ENCODE measurements at regions not wholly inside any gene's neighbourhood (a gene's known extent, or its start where the extent isn't known, plus 50 kb on each side); places are given as distances from the start of the nearest gene placed in this dataset.

DNA sequence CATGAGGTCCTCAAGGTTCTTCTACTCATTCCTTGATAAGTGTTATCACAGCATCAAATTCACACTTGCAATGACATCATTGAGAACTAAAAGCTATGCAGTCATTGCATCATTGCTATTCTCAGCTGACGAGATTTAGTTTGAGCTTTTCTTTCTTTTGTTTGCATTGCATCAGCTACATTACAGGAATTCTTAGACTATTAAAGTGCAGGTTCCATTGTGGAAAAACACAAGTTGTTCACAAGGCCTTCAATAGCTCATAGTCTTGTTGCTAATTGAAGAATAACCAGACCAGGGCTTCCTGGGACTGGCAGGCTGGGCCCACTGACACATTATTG lies 139.3 kb downstream of the CXCL12 start:
- TF ChIP-seq ISL1 (CRISPR knock-in tag; IDR thresholded peaks at IDR 0.05): peak; percentile 63
- no peak for TF ChIP-seq ZNF565 (CRISPR knock-in tag; conservative IDR thresholded peaks at IDR 0.05; ENCODE audit: low read depth)
- no peak for TF ChIP-seq BACH2 (CRISPR knock-in tag; IDR thresholded peaks at IDR 0.05; ENCODE audit: borderline replicate concordance)
- no peak for ATAC-seq

DNA sequence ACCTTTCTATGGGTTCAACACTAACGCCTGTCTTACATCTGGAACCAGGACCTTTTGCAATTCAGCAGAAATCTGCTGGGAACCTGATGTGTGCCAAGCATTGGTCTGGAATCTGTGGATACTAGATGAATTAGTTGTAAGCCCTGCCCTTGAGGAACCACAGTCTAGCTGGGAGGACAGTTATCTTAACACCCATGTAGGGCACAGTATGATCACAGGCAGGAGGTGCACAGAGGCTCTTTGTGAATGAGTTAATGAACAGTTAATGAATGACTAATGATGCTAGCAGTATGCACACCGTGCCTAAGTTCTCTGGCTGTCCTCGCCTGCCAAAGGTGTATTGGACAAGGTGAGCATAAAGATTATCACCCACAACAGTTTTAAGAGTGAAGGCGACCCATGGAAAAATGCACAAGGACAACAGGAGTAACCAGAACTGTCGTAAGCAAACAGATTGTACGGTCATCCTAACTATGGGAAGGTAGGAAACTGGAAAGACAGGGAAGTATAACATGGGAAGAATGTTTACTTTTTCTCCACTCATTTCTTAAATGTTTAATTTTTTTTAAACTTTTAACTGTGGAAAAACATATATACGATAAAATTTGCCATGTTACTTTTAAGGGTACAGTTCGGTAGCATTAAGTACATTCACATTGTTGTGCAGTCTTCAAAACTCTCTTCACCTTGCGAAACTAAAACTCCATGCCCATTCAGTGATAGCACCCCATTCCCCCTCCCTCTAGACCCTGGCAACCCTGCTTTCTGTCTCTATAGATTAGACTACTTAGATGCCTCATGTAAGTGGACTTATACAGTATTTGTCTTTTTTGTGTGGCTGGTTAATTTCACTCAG lies 139.9 kb downstream of the CXCL12 start:
- no peak for TF ChIP-seq GLIS3 (CRISPR knock-in tag; IDR thresholded peaks at IDR 0.05)
- TF ChIP-seq, protein P1, sequence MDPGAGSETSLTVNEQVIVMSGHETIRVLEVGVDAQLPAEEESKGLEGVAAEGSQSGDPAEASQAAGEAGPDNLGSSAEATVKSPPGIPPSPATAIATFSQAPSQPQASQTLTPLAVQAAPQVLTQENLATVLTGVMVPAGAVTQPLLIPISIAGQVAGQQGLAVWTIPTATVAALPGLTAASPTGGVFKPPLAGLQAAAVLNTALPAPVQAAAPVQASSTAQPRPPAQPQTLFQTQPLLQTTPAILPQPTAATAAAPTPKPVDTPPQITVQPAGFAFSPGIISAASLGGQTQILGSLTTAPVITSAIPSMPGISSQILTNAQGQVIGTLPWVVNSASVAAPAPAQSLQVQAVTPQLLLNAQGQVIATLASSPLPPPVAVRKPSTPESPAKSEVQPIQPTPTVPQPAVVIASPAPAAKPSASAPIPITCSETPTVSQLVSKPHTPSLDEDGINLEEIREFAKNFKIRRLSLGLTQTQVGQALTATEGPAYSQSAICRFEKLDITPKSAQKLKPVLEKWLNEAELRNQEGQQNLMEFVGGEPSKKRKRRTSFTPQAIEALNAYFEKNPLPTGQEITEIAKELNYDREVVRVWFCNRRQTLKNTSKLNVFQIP (CRISPR knock-in tag; IDR thresholded peaks at IDR 0.05; ENCODE audit: borderline replicate concordance, low read depth): no peak
- TF ChIP-seq ESRRG (CRISPR knock-in tag; IDR thresholded peaks at IDR 0.05): no peak
- no peak for TF ChIP-seq ARNTL (CRISPR knock-in tag; IDR thresholded peaks at IDR 0.05; ENCODE audit: borderline replicate concordance, low read depth)
- no peak for TF ChIP-seq ZC3H10 (CRISPR knock-in tag; IDR thresholded peaks at IDR 0.05)
- TF ChIP-seq, protein P2, sequence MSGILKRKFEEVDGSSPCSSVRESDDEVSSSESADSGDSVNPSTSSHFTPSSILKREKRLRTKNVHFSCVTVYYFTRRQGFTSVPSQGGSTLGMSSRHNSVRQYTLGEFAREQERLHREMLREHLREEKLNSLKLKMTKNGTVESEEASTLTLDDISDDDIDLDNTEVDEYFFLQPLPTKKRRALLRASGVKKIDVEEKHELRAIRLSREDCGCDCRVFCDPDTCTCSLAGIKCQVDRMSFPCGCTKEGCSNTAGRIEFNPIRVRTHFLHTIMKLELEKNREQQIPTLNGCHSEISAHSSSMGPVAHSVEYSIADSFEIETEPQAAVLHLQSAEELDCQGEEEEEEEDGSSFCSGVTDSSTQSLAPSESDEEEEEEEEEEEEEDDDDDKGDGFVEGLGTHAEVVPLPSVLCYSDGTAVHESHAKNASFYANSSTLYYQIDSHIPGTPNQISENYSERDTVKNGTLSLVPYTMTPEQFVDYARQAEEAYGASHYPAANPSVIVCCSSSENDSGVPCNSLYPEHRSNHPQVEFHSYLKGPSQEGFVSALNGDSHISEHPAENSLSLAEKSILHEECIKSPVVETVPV (CRISPR knock-in tag; IDR thresholded peaks at IDR 0.05): no peak
- TF ChIP-seq ZNF8 (CRISPR knock-in tag; IDR thresholded peaks at IDR 0.05): no peak
- no peak for TF ChIP-seq BACH2 (CRISPR knock-in tag; IDR thresholded peaks at IDR 0.05; ENCODE audit: borderline replicate concordance)
- TF ChIP-seq, protein P3, sequence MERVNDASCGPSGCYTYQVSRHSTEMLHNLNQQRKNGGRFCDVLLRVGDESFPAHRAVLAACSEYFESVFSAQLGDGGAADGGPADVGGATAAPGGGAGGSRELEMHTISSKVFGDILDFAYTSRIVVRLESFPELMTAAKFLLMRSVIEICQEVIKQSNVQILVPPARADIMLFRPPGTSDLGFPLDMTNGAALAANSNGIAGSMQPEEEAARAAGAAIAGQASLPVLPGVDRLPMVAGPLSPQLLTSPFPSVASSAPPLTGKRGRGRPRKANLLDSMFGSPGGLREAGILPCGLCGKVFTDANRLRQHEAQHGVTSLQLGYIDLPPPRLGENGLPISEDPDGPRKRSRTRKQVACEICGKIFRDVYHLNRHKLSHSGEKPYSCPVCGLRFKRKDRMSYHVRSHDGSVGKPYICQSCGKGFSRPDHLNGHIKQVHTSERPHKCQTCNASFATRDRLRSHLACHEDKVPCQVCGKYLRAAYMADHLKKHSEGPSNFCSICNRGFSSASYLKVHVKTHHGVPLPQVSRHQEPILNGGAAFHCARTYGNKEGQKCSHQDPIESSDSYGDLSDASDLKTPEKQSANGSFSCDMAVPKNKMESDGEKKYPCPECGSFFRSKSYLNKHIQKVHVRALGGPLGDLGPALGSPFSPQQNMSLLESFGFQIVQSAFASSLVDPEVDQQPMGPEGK (CRISPR knock-in tag; IDR thresholded peaks at IDR 0.05; ENCODE audit: borderline replicate concordance): no peak
- TF ChIP-seq ZNF70 (CRISPR knock-in tag; IDR thresholded peaks at IDR 0.05): no peak
- no peak for TF ChIP-seq OSR1 (CRISPR knock-in tag; IDR thresholded peaks at IDR 0.05)
- no peak for ATAC-seq

DNA sequence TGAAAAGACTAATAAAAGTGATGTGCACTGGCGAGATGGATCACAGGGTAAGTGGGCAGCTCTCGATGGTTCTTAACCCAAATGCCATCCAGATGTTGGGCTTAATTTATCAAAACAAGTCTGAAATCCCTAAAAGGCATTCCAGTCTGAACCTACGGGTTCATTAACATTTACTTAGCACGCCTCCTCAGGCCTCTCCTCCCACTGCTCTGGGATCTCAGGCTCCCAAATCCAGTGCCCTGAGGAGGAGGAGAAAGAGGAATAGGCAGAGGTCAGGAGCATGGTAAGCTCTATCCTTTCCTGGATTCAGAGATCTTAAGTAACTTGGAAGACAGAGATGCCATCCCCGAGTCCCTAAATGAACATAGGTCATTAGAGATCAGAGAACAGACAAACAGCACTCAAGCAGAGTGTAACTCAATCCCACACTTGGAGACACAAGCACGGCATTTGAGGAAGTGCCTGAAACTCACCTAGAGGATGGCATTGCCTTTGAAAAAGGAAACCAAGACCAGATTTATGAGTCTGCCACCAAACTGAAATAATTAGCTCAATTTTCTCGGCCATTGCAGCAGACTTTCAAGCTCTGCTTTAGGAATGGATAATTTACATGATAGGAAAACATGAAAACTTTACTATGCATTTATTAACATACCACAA lies 140.9 kb downstream of the CXCL12 start:
- TF ChIP-seq, protein P4, sequence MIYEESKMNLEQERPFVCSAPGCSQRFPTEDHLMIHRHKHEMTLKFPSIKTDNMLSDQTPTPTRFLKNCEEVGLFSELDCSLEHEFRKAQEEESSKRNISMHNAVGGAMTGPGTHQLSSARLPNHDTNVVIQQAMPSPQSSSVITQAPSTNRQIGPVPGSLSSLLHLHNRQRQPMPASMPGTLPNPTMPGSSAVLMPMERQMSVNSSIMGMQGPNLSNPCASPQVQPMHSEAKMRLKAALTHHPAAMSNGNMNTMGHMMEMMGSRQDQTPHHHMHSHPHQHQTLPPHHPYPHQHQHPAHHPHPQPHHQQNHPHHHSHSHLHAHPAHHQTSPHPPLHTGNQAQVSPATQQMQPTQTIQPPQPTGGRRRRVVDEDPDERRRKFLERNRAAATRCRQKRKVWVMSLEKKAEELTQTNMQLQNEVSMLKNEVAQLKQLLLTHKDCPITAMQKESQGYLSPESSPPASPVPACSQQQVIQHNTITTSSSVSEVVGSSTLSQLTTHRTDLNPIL (CRISPR knock-in tag; IDR thresholded peaks at IDR 0.05; ENCODE audit: low read depth): no peak
- no peak for ATAC-seq

DNA sequence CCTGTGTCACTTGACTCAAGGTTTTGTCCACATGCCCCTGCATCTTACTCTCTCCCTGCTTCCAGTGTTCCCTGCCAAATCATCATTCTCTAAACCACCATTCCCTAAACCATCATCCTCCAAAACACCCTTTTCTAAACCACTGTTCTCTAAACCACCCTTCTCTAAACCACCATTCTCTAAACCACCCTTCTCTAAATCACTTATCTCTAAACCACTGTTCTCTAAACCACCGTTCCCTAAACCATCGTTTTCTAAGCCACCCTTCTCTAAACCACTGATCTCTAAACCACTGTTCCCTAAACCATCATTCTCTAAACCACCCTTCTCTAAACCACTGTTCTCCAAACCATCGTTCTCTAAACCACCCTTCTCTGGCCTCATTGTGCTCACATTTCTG lies 142.1 kb downstream of the CXCL12 start:
- no peak for ATAC-seq
- no peak for TF ChIP-seq CSDC2 (CRISPR knock-in tag; IDR thresholded peaks at IDR 0.05)
- TF ChIP-seq, protein P2 (CRISPR knock-in tag; IDR thresholded peaks at IDR 0.05): no peak
- no peak for TF ChIP-seq ZFP3 (CRISPR knock-in tag; IDR thresholded peaks at IDR 0.05)
- no peak for TF ChIP-seq RARB (CRISPR knock-in tag; IDR thresholded peaks at IDR 0.05)
- no peak for TF ChIP-seq BACH2 (CRISPR knock-in tag; IDR thresholded peaks at IDR 0.05; ENCODE audit: borderline replicate concordance)
- no peak for TF ChIP-seq ZC3H10 (CRISPR knock-in tag; IDR thresholded peaks at IDR 0.05)
- no peak for TF ChIP-seq ZNF565 (CRISPR knock-in tag; conservative IDR thresholded peaks at IDR 0.05; ENCODE audit: low read depth)
- TF ChIP-seq, protein P4 (CRISPR knock-in tag; IDR thresholded peaks at IDR 0.05; ENCODE audit: low read depth): no peak
- no peak for TF ChIP-seq ZFP30 (CRISPR knock-in tag; IDR thresholded peaks at IDR 0.05)
- TF ChIP-seq ARNTL (CRISPR knock-in tag; IDR thresholded peaks at IDR 0.05; ENCODE audit: borderline replicate concordance, low read depth): no peak
- no peak for TF ChIP-seq TOX (CRISPR knock-in tag; IDR thresholded peaks at IDR 0.05; ENCODE audit: borderline replicate concordance)
- TF ChIP-seq, protein P5, sequence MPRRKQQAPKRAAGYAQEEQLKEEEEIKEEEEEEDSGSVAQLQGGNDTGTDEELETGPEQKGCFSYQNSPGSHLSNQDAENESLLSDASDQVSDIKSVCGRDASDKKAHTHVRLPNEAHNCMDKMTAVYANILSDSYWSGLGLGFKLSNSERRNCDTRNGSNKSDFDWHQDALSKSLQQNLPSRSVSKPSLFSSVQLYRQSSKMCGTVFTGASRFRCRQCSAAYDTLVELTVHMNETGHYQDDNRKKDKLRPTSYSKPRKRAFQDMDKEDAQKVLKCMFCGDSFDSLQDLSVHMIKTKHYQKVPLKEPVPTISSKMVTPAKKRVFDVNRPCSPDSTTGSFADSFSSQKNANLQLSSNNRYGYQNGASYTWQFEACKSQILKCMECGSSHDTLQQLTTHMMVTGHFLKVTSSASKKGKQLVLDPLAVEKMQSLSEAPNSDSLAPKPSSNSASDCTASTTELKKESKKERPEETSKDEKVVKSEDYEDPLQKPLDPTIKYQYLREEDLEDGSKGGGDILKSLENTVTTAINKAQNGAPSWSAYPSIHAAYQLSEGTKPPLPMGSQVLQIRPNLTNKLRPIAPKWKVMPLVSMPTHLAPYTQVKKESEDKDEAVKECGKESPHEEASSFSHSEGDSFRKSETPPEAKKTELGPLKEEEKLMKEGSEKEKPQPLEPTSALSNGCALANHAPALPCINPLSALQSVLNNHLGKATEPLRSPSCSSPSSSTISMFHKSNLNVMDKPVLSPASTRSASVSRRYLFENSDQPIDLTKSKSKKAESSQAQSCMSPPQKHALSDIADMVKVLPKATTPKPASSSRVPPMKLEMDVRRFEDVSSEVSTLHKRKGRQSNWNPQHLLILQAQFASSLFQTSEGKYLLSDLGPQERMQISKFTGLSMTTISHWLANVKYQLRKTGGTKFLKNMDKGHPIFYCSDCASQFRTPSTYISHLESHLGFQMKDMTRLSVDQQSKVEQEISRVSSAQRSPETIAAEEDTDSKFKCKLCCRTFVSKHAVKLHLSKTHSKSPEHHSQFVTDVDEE (CRISPR knock-in tag; IDR thresholded peaks at IDR 0.05): no peak
- TF ChIP-seq GLIS3 (CRISPR knock-in tag; IDR thresholded peaks at IDR 0.05): no peak
- TF ChIP-seq SNAI2 (CRISPR knock-in tag; IDR thresholded peaks at IDR 0.05): no peak
- no peak for TF ChIP-seq ZNF70 (CRISPR knock-in tag; IDR thresholded peaks at IDR 0.05)
- no peak for TF ChIP-seq TCF4 (CRISPR knock-in tag; IDR thresholded peaks at IDR 0.05; ENCODE audit: borderline replicate concordance)
- TF ChIP-seq PPARA (CRISPR knock-in tag; IDR thresholded peaks at IDR 0.05; ENCODE audit: borderline replicate concordance): no peak
- no peak for TF ChIP-seq ISL1 (CRISPR knock-in tag; IDR thresholded peaks at IDR 0.05)

All from SK-N-SH treated with all-trans-retinoic acid at 6 μM for 48 hours (cell line).